ENCODE measurements at regions not wholly inside any gene's neighbourhood (a gene's known extent, or its start where the extent isn't known, plus 50 kb on each side); places are given as distances from the start of the nearest gene placed in this dataset.

DNA sequence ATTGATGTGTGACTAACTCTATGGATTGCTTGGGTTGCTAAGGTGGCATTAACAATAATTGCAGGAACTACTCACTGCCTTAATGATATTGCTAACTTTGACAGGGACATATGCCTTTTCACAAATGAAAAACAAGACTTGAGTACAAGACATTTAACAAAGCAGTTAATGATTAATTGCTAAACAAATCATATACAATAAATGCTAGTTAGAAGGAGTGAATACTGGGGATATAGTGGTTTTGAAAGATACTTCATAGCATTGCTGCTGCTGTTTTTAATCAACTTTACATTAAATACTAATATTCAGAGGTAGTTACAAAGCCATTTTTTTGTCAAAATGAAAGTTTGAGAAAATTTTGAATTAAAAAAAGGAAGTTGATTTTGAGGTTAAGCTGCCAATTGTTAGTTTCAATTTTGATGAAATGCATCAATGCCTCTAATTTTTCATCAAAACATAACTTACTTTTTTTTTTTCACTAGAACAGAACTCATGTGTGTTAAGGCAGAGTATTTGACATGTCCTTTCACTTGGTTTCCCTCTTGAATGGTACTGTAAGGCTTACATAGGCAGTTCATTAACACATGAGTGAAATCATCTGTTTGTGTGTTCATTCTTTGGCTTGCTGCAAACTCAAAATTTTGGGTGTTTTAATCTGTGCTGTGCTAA lies 106.2 kb upstream of the SEMA3D start:
- TF ChIP-seq POLR2A (IDR thresholded peaks at IDR 0.05) (no peak), POLR2AphosphoS5 (IDR thresholded peaks at IDR 0.05) (no peak)
- TF ChIP-seq, protein P1, sequence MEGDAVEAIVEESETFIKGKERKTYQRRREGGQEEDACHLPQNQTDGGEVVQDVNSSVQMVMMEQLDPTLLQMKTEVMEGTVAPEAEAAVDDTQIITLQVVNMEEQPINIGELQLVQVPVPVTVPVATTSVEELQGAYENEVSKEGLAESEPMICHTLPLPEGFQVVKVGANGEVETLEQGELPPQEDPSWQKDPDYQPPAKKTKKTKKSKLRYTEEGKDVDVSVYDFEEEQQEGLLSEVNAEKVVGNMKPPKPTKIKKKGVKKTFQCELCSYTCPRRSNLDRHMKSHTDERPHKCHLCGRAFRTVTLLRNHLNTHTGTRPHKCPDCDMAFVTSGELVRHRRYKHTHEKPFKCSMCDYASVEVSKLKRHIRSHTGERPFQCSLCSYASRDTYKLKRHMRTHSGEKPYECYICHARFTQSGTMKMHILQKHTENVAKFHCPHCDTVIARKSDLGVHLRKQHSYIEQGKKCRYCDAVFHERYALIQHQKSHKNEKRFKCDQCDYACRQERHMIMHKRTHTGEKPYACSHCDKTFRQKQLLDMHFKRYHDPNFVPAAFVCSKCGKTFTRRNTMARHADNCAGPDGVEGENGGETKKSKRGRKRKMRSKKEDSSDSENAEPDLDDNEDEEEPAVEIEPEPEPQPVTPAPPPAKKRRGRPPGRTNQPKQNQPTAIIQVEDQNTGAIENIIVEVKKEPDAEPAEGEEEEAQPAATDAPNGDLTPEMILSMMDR (IDR thresholded peaks at IDR 0.05): no peak
